SU-DHL-6 (cell line): ENCODE measurements at regions not wholly inside any gene's neighbourhood (a gene's known extent, or its start where the extent isn't known, plus 50 kb on each side); places are given as distances from the start of the nearest gene placed in this dataset.

ENCODE experiments used
- H2AFZ ChIP-seq: fragments of 200-600 bp; sonication (generic); 2 replicates; pipeline ENCODE4 v1.6.1; 2014; ENCODE audit warnings: low read depth, mild to moderate bottlenecking, moderate library complexity, mixed read lengths, antibody characterized with exemption, low read length; ENCODE audit not compliant: severe bottlenecking
- H3F3A ChIP-seq: fragments of 200-600 bp; shearing (Covaris generic); 2 replicates; pipeline ENCODE4 v1.6.0; 2016; ENCODE audit warnings: antibody characterized with exemption, mild to moderate bottlenecking; ENCODE audit not compliant: insufficient read depth
- H3K27ac ChIP-seq: fragments of 200-600 bp; sonication (generic); 2 replicates; pipeline ENCODE4 v1.5.1; 2016; ENCODE audit warnings: low read depth, mild to moderate bottlenecking, low read length, moderate library complexity, mixed read lengths
- H3K27me3 ChIP-seq: fragments of 200-600 bp; sonication (generic), shearing (Covaris generic); 2 replicates; pipeline ENCODE4 v1.6.0; 2014; ENCODE audit warnings: mild to moderate bottlenecking, low read length
- H3K36me3 ChIP-seq: fragments of 200-600 bp; sonication (generic); 2 replicates; pipeline ENCODE4 v1.6.1; 2014; ENCODE audit warnings: mild to moderate bottlenecking, low read length, mixed read lengths
- H3K4me2 ChIP-seq: fragments of 300-600, 200-600 bp; shearing (Covaris generic), sonication (generic); 2 replicates; pipeline ENCODE4 v1.6.0; 2014; ENCODE audit warnings: low read length, low read depth, mild to moderate bottlenecking; ENCODE audit not compliant: poor library complexity, severe bottlenecking
- H3K4me3 ChIP-seq: fragments of 200-600 bp; sonication (generic); 2 replicates; pipeline ENCODE4 v1.5.1; 2014; ENCODE audit warnings: antibody characterized with exemption, low read length, mild to moderate bottlenecking, mixed read lengths; ENCODE audit not compliant: insufficient read depth, poor library complexity, severe bottlenecking
- H3K79me2 ChIP-seq: fragments of 200-600 bp; sonication (generic); 2 replicates; pipeline ENCODE4 v1.6.1; 2014; ENCODE audit warnings: mild to moderate bottlenecking, low read length, moderate library complexity; ENCODE audit not compliant: insufficient read depth
- H3K9ac ChIP-seq: fragments of 200-600 bp; sonication (generic); 2 replicates; pipeline ENCODE4 v1.7.0; 2014; ENCODE audit warnings: mild to moderate bottlenecking, low read length
- H3K9me2 ChIP-seq: fragments of 200-600 bp; sonication (generic); replicated peaks from 2 replicates; pipeline ENCODE4 v1.6.1; 2014; ENCODE audit warnings: low read length; ENCODE audit not compliant: insufficient read depth
- H3K9me3 ChIP-seq: fragments of 200-600 bp; sonication (generic); 2 replicates; pipeline ENCODE4 v1.6.1; 2014; ENCODE audit warnings: low read length, mixed read lengths; ENCODE audit not compliant: insufficient read depth
- H4K20me1 ChIP-seq: fragments of 200-600 bp; sonication (generic); 2 replicates; pipeline ENCODE4 v1.6.1; 2014; ENCODE audit warnings: low read depth, mild to moderate bottlenecking, antibody characterized with exemption, low read length, moderate library complexity, mixed read lengths
- CTCF ChIP-seq: fragments of 200-600 bp; sonication (generic); IDR thresholded peaks from one replicate; pipeline ENCODE4 v1.5.1; 2017; ENCODE audit warnings: antibody characterized with exemption, mild to moderate bottlenecking, low read length, moderate library complexity; ENCODE audit not compliant: insufficient read depth, poor library complexity, severe bottlenecking
- EZH2phosphoT487 ChIP-seq: fragments of 200-600 bp; sonication (generic), shearing (Covaris generic); conservative IDR thresholded peaks from 2 replicates; pipeline ENCODE4 v1.6.1; 2018; ENCODE audit warnings: mild to moderate bottlenecking, antibody characterized with exemption, low read length, moderate library complexity, mixed read lengths

GRCh38 chr10:6759961-6760360, 179.9 kb upstream of the PRKCQ start:
- Histone ChIP-seq H3K36me3 (no peaks in the 10 kb centered on the region), H3K4me2 (no peak overlapping the region), H3K27ac (no peak overlapping the region), H3K4me3 (no peak overlapping the region), H3K27me3 (no peaks in the 10 kb centered on the region), H3K79me2 (no peaks in the 10 kb centered on the region), H2AFZ (no peak overlapping the region), H3F3A (no peaks in the 10 kb centered on the region), H3K9me3 (no peaks in the 10 kb centered on the region), H3K9me2 (no peaks in the 10 kb centered on the region), H4K20me1 (no peaks in the 10 kb centered on the region), H3K9ac (no peak overlapping the region)
- no peak for TF ChIP-seq EZH2phosphoT487
- no peak for TF ChIP-seq CTCF

- no peaks in the 10 kb centered on the region for H3K9me3 ChIP-seq
- no peak overlapping the region for H2AFZ ChIP-seq
- no peak for TF ChIP-seq EZH2phosphoT487
- TF ChIP-seq CTCF, result no peak
- H3K4me3 ChIP-seq, result no peak overlapping the region
- H3K9ac ChIP-seq, result no peak overlapping the region
- H3K27me3 ChIP-seq, result no peaks in the 10 kb centered on the region
- no peaks in the 10 kb centered on the region for H3K79me2 ChIP-seq
- no peaks in the 10 kb centered on the region for H4K20me1 ChIP-seq
- no peaks in the 10 kb centered on the region for H3K36me3 ChIP-seq
- H3K9me2 ChIP-seq, result no peaks in the 10 kb centered on the region
- H3F3A ChIP-seq, result no peaks in the 10 kb centered on the region
- no peak overlapping the region for H3K4me2 ChIP-seq
- no peak overlapping the region for H3K27ac ChIP-seq
Measured at GRCh38 chr10:6757158-6757557, 177.1 kb upstream of the PRKCQ start.

GRCh38 chr10:6756716-6757115, 176.6 kb upstream of the PRKCQ start:
- Histone ChIP-seq H3K4me2 (no peak overlapping the region), H3K27me3 (no peaks in the 10 kb centered on the region), H3K4me3 (no peak overlapping the region), H3K9me3 (no peaks in the 10 kb centered on the region), H3K9me2 (no peaks in the 10 kb centered on the region), H3K27ac (no peak overlapping the region), H3F3A (no peaks in the 10 kb centered on the region), H3K9ac (no peak overlapping the region), H4K20me1 (no peaks in the 10 kb centered on the region), H2AFZ (no peak overlapping the region), H3K79me2 (no peaks in the 10 kb centered on the region), H3K36me3 (no peaks in the 10 kb centered on the region)
- TF ChIP-seq CTCF, result no peak
- TF ChIP-seq EZH2phosphoT487, result no peak
